HG02678 (cell line): ENCODE measurements at regions not wholly inside any gene's neighbourhood (a gene's known extent, or its start where the extent isn't known, plus 50 kb on each side); places are given as distances from the start of the nearest gene placed in this dataset.

ENCODE experiments used
- ATAC-seq: cut with Tn5 transposase; IDR thresholded peaks from one replicate; pipeline ENCODE4 v1.9.1; 2021; ENCODE audit warnings: mild to moderate bottlenecking, moderate library complexity; ENCODE audit not compliant: unreplicated experiment

DNA sequence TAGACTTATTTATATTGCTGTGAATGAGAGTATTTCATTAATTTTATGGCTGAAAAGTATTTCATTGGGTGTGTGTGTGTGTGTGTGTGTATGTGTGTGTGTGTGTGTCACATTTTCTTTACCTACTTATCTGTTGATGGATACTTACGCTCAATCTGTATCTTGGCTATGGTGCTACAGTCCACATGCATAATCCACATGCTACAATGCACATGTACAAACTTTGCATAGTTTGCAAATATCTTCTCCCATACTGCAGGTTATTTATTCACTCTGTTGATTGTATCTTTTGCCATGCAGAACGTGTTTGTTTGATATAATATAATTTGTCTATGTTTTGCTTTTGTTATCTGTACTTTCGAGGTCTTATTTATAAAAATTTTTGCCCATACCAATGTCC, 167.8 kb downstream of the RAB28 start:
- no peak for ATAC-seq

- ATAC-seq: no peak
Observed at GRCh38 chr4:13313856-13314255, 170.3 kb downstream of the RAB28 start.

DNA sequence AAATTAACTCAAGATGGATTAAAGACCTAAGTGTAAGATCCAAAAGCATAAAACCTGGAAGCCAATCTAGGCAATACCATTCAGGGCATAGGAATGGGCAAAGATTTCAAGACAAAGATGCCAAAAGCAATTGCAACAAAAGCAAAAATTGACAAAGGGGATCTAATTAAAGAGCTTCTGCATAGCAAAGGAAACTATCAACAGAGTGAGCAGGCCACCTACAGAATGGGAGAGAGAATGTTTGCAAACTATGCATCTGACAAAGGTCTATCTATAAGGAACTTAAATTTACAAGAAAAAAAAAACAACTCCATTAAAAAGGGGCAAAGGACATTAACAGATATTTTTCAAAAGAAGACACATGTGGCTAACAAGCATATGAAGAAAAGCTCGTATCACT, 171.9 kb downstream of the RAB28 start:
- ATAC-seq: no peak

DNA sequence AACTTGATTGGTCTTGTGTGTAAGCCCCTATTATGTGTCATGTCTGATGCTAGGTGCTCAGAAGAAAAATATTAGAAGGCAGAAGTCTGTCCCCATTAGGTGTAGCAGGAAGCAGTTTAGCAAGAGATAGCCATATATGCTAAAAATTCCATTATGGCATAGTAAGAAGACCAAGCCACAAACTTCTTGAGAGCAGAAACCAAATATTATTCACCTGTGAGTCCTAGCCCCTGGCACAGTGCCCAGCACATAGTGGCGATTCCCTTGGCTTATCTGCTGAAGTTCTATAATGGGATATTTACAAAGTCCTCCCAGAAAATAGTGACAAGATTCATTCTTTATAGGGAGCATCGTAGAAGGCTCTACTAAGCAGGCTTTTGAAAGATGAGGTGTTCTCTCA, 174.4 kb downstream of the RAB28 start:
- no peak for ATAC-seq

DNA sequence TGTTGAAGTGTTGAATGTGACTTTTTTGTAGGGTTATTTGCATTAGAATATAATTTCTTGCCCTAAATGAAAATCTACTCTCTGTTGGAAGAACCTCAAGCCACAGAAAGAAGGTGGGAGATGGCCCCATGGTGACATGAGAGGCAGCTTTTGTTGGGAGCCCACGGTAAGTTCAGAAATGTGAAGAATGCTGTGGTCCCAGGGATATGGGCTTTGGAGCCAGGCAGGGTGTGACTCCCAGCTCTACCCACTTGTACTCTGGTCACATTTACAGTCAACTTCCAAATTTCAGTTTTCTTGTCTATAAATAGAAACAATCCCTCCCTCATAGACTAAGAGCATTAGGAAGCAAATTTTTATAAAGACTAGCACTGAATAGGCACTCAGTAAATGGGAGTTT, 177.8 kb downstream of the RAB28 start:
- no peak for ATAC-seq

DNA sequence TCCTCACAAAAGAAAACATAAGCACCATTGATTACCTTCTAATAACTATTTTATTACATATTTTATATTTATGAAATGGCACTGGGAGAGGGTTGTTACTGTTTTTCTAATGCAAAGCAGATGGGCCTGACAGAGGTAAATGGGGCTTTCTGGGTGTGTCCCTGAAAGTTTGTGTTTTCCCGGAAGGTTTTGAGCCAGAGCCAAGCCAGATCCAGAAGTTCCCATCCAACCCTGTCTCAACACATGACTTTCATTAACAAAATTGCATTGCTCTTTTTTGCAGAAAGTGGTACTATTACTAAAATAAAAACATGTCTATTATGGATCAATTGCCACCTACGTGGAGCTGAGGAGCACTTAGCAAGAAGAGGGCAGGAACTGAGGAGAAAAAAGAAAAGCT, 181.3 kb downstream of the RAB28 start:
- ATAC-seq: no peak

DNA sequence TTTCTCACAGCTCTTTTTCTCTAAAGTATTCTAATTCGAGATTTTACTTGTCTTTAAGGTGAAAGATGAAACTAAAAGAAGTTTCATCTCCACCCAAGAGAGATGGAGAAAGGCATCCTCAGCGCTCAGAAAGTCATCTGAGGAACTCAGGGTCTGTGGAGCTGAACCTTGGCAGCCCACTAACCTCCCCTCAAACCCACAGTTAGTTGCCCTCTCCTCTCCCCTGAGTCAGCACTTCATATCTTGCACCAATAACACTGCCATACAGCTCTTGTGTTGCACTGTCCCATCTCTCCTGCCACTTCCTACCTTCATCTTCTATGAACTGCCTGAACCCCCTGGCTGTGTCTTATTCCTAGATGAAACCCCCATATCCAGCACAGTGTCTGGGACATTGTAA, 184.8 kb downstream of the RAB28 start:
- ATAC-seq: no peak

DNA sequence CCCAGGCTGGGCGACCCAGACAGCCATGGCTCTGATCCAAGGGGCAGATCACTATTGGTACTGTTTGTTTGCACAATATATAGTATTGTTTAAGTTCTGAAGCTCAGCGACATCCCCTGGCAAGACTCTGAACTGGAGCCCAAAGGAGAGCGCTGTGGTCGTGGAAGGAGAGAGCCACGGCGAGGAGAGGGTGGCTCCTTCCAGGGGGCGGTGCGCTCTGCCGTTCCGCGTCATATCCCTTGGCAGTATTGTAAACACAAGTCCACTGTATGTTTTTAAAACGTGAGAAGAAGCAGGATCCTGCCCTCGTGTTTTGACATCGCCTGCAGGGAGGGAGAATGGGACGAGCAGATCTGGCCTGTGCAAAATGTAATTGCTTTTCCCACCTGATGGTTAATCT, 185.5 kb downstream of the RAB28 start:
- ATAC-seq: no peak

DNA sequence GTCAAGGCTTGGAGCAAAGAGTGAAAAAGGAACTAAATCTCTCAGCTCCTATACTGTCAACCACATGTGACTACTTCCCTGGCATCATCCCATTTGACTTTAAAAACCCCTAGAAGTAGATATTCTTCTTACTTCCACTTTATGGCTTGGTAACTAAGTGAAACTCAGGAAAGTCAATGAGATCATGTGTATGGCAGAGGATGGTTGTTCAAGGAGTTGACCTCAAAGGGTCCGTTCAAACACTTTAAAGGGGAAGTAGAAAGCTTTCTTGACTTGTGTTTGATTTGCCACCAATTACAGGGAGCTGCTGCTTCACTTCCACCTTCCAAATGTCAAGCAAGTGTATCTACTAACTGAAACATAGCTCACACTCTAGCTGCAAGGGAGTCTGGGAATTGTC, 187.2 kb downstream of the RAB28 start:
- no peak for ATAC-seq

- no peak for ATAC-seq
Observed at GRCh38 chr4:13294961-13295605, 189.1 kb downstream of the RAB28 start.

DNA sequence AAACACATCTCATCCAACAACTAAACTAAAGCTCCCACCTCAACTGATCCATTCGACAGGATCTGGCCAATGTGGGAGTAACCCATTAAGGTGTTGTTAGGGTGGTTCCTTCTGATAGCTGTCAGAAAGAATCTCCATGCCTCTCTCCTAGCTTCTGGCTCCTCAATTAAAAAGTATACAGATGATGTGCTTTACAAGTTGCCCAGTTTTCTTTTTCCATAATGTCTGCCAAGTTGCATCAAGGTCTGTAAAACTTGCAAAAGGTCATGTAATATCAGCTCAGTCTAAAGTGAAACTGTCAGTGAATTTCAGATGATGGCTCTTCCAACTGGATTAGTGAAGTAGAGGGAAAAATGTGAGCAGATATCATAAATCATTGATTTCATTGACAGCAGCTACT, 191.8 kb downstream of the RAB28 start:
- no peak for ATAC-seq

DNA sequence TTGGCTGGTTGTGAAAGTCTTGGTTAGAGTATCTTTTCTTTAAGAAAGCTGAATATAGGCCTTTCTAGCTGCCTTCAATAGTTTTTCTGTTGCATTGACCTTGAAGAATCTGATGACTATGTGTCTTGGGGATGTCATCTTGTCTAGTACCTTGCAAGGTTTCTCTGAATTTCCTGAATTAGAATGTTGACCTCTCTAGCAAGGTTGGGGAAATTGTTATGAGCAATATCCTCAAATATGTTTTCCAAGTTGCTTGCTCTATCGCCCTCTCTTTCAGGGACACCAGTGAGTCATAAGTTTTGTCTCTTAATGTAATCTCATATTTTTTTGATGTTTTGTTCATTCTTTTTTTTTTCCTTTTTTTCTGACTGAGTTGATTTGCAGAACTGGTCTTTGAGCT, 194.7 kb downstream of the RAB28 start:
- no peak for ATAC-seq

DNA sequence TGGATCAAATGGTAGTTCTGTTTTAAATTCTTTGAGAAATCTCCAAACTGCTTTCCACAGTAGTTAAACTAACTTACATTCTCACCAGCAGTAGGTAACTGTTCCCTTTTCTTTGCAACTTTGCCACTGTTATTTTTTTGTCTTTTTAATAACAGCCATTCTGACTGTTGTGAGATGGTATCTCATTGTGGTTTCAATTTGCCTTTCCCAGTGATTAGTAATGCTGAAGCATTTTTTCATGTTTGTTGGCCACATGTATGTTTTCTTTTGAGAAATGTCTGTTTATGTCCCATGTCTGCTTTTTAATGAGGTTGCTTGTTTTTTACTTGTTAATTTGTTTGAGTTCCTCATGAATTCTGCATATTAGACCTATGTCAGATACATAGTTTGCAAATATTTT, 198.8 kb downstream of the RAB28 start:
- ATAC-seq: no peak

GRCh38 chr4:13284932-13285331, 199.2 kb downstream of the RAB28 start:
- no peak for ATAC-seq

DNA sequence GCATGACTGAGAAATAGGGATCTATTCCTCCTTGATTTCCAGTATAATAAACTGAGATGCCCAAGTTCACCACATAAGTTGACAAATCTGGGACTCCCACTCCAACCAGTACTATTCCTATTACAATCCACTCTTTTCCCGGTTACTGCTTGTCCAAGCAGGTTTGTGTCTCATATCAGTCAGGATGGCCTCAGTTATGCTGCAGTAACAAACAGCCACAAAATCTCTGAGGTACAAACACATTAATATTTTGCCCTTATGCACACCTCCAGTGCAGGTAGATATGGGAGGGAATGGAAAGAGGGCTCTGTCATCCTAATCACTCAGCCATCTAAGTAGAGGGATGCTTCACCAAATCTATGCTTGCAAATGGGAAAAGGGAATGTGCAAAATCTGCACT, 207.8 kb downstream of the RAB28 start:
- no peak for ATAC-seq

DNA sequence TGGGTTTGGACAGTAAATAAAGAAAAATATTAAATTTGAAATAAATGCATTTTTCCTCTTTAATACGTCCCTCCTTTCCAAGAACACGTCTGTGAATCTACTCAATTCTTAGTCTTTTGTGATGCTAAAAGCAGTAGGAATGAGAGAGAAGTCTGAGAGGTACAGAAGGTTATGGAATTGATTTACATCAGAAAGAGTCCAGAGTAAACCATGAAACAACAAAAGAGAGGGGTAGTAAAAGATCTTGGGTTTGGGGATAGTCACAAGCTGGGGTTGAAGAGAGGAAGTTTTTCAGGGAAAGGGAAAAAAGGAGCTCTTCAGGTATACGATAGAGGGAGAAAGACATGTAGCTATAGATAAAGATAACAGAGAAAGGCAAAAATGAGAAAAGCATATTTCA, 215.4 kb downstream of the RAB28 start:
- no peak for ATAC-seq

- no peak for ATAC-seq
Observed at GRCh38 chr4:13268165-13268564, 216.0 kb downstream of the RAB28 start.

- ATAC-seq: no peak
Observed at GRCh38 chr4:13267091-13267490, 217.0 kb downstream of the RAB28 start.

DNA sequence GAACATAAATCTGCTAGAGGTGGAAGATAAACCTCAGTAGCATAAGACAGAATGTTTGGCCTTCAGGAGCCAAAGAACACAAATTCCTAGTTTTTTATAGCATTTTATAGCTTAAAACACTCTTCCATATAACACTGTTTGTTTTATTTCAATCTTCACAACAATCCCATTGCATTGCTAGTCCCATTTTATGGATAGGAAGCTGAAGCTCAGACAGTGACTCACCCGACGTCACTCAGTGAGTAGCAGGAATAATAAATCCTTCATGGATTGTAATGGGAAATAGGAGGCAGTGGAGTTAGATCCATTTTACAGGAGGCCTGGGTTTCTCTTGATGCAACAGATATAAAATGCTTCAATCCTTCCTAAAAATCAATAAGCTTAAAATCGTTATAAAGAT, 217.5 kb downstream of the RAB28 start:
- ATAC-seq: no peak

DNA sequence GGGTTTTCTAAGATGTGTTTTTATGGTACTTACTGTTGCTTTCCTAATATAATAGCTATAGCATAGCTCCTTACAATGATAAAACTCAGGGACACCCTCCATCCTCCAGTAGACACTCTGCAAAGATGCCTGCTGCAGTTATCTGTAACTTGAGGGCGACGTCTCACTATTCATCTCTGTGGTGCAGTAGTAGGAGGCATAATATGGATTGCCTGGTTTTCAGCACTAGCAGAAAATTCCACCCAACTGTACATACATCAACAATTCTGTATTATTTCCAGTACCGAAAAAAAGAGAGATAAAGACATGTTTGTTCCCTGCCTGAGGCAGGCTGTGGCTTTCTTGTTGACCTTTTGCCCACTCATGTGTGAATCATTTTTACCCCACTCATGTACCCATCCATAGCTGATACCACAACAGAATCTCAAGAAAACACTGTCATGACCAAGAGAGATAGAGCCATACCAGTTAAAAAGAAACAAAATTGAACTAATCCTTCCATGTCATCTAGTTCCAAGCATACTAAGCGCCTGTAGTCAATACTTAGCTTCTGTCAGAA, 220.1 kb downstream of the RAB28 start:
- ATAC-seq: no peak

- ATAC-seq: no peak
Observed at GRCh38 chr4:13262816-13263215, 221.3 kb downstream of the RAB28 start.

- no peak for ATAC-seq
Observed at GRCh38 chr4:13261486-13262257, 222.5 kb downstream of the RAB28 start.
